Activated T-cell treated with anti-CD3 and anti-CD28 coated beads, Interleukin-2, amount 50 U/mL, for 24 hours (primary cell): ENCODE measurements at regions not wholly inside any gene's neighbourhood (a gene's known extent, or its start where the extent isn't known, plus 50 kb on each side); places are given as distances from the start of the nearest gene placed in this dataset.

Source experiments
- DNase-seq: peaks from one replicate; pipeline ENCODE4 v3.0.0-alpha.2; 2020
- H3K27ac Mint-ChIP-seq: 2 replicates; pipeline ENCODE4 v1.8.0; 2020; ENCODE audit warnings: mild to moderate bottlenecking, mixed read lengths
- H3K27me3 Mint-ChIP-seq: 2 replicates; pipeline ENCODE4 v1.8.0; 2020; ENCODE audit warnings: mixed read lengths
- H3K36me3 Mint-ChIP-seq: 2 replicates; pipeline ENCODE4 v1.8.0; 2020; ENCODE audit warnings: low read depth, mixed read lengths
- H3K4me1 Mint-ChIP-seq: 2 replicates; pipeline ENCODE4 v1.8.0; 2020; ENCODE audit warnings: low read depth, mixed read lengths
- H3K4me3 Mint-ChIP-seq: 2 replicates; pipeline ENCODE4 v1.8.0; 2020; ENCODE audit warnings: mild to moderate bottlenecking, moderate library complexity, mixed read lengths
- H3K9me3 Mint-ChIP-seq: 2 replicates; pipeline ENCODE4 v1.8.0; 2020; ENCODE audit warnings: mixed read lengths

- Mint-ChIP-seq H3K4me3 (no peak overlapping the region), H3K9me3 (peaks cover 6% of the 10 kb centered on the region), H3K4me1 (no peaks in the 10 kb centered on the region), H3K27me3 (no peaks in the 10 kb centered on the region), H3K27ac (no peak overlapping the region), H3K36me3 (no peaks in the 10 kb centered on the region)
- DNase-seq: no peak
Measured at GRCh38 chr4:66906314-66906713, 639.0 kb downstream of the CENPC start.

GRCh38 chr4:66899422-66900065 is 645.8 kb downstream of the CENPC start:
- Mint-ChIP-seq H3K4me3 (no peak overlapping the region), H3K27ac (no peak overlapping the region), H3K4me1 (no peaks in the 10 kb centered on the region), H3K9me3 (peaks cover 5% of the 10 kb centered on the region), H3K27me3 (no peaks in the 10 kb centered on the region), H3K36me3 (no peaks in the 10 kb centered on the region)
- DNase-seq: no peak

DNA sequence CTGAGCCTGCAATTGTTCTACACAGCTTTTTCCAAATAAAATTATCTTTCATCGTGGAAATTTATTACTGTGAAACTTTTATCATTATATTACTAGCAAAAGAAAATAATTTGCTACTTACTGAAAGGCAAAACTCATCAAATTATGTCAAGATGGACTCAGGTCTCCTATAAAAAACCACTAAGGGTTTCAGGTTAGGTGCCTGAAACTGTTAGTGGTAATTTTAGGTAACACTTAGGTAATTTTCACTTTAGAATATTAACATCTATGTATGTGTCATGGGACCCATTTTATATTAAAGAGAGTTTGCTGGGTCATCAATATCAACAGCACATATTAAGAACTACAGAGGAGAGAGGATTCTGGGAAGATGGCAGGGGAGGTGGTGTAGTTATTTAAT is 651.5 kb downstream of the CENPC start:
- DNase-seq: no peak
- H3K27me3 Mint-ChIP-seq: no peaks in the 10 kb centered on the region
- no peak overlapping the region for H3K27ac Mint-ChIP-seq
- peaks cover 9% of the 10 kb centered on the region for H3K9me3 Mint-ChIP-seq
- no peaks in the 10 kb centered on the region for H3K4me1 Mint-ChIP-seq
- H3K36me3 Mint-ChIP-seq: no peaks in the 10 kb centered on the region
- H3K4me3 Mint-ChIP-seq: no peak overlapping the region

DNA sequence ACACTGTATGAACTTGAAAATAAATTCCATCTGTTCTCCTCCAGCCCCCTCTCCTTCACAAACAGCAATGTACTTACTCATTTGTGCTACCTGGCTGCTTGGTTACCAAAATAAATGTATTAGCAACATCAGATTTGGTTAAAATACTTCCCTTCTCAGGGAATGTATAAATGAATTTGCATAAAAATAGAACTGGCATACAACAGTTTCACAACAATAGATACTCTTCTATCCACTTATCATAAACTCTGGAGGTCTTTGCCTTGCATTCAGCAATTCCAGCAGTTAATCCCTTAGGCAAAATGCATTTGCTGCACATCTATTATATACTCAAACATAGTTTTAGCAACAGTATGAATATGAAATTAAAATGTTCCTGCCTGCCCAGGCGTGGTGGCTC is 658.2 kb downstream of the CENPC start:
- no peak overlapping the region for H3K4me3 Mint-ChIP-seq
- no peak overlapping the region for H3K27ac Mint-ChIP-seq
- no peaks in the 10 kb centered on the region for H3K4me1 Mint-ChIP-seq
- DNase-seq: no peak
- no peaks in the 10 kb centered on the region for H3K27me3 Mint-ChIP-seq
- H3K36me3 Mint-ChIP-seq: no peaks in the 10 kb centered on the region
- H3K9me3 Mint-ChIP-seq: peaks cover 15% of the 10 kb centered on the region

- Mint-ChIP-seq H3K27ac (no peak overlapping the region), H3K9me3 (peaks cover 15% of the 10 kb centered on the region), H3K4me3 (no peak overlapping the region), H3K4me1 (no peaks in the 10 kb centered on the region), H3K36me3 (no peaks in the 10 kb centered on the region), H3K27me3 (no peaks in the 10 kb centered on the region)
- DNase-seq: no peak
Measured at GRCh38 chr4:66885501-66886165, 659.7 kb downstream of the CENPC start.

DNA sequence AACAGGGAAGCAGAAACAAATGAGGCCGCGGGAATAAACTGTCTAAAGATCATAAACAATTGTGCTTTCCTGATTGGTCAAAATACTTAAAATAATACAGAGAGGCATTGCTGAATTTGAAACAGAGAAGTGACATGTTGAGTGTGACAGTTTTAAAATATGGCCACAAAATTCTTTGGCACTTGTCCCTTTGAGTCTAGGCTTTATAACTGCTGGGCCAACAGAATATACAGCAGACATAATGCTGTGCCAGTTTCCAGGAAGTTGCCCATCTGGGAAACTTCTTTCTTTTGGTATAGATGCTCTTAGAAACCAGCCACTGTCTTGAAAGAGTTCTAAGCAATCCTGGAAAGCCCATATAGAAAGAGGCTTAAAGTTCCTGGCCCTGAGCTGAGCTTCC is 668.4 kb downstream of the CENPC start:
- Mint-ChIP-seq H3K36me3 (no peaks in the 10 kb centered on the region), H3K9me3 (peaks cover 9% of the 10 kb centered on the region), H3K27ac (no peak overlapping the region), H3K27me3 (no peaks in the 10 kb centered on the region), H3K4me1 (no peaks in the 10 kb centered on the region), H3K4me3 (no peak overlapping the region)
- no peak for DNase-seq

DNA sequence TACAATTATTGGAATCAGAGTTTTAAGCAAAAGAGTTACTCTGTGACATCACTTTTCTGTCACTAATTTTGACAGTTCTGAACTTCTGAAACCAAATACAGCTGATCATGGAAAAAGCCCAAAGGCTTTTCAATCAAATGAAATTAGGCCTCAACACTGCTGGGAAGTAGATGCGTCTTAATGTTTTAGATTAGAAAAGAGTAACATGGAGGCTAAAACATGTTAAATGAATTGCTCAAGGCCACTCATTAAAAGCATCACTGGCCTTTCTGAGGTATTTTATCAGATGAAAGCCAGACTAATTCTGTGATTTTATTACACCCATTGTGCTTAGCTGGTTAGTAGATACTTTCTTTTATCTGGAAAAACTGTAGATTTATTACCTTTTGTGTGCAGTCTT is 672.6 kb downstream of the CENPC start:
- H3K27ac Mint-ChIP-seq: no peak overlapping the region
- H3K9me3 Mint-ChIP-seq: peaks cover 9% of the 10 kb centered on the region
- H3K4me1 Mint-ChIP-seq: no peaks in the 10 kb centered on the region
- H3K27me3 Mint-ChIP-seq: no peaks in the 10 kb centered on the region
- H3K36me3 Mint-ChIP-seq: no peaks in the 10 kb centered on the region
- no peak overlapping the region for H3K4me3 Mint-ChIP-seq
- DNase-seq: no peak

GRCh38 chr4:66863481-66863880 is 681.8 kb downstream of the CENPC start:
- no peak for DNase-seq
- Mint-ChIP-seq H3K9me3 (peaks cover 6% of the 10 kb centered on the region), H3K27ac (no peak overlapping the region), H3K4me1 (no peaks in the 10 kb centered on the region), H3K36me3 (no peaks in the 10 kb centered on the region), H3K4me3 (no peak overlapping the region), H3K27me3 (no peaks in the 10 kb centered on the region)

DNA sequence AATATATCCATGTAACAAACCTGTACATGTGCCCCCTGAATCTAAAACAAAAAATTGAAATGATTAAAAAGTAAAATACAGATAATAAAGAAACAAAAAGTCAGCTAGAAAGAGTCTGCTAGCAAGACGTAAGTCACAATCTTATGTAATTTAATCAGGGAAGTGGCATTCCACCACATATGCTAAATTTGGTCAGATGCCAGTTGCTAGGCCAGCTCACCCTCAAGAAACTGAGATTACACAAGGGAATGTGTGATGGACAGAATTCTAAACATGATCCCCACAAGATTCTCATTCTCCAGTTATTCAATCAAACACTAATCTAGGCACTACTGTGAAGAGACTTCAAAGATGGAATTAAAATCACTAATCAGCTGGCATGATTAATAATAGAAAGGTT is 689.3 kb downstream of the CENPC start:
- Mint-ChIP-seq H3K27me3 (no peaks in the 10 kb centered on the region), H3K27ac (no peak overlapping the region), H3K4me1 (no peaks in the 10 kb centered on the region), H3K36me3 (no peaks in the 10 kb centered on the region), H3K9me3 (peaks cover 6% of the 10 kb centered on the region), H3K4me3 (no peak overlapping the region)
- no peak for DNase-seq

- H3K27ac Mint-ChIP-seq: no peak overlapping the region
- peaks cover 6% of the 10 kb centered on the region for H3K9me3 Mint-ChIP-seq
- no peaks in the 10 kb centered on the region for H3K27me3 Mint-ChIP-seq
- H3K36me3 Mint-ChIP-seq: no peaks in the 10 kb centered on the region
- no peak overlapping the region for H3K4me3 Mint-ChIP-seq
- H3K4me1 Mint-ChIP-seq: no peaks in the 10 kb centered on the region
- no peak for DNase-seq
Measured at GRCh38 chr4:66853845-66854244, 691.5 kb downstream of the CENPC start.

- Mint-ChIP-seq H3K4me3 (no peak overlapping the region), H3K9me3 (peaks cover 6% of the 10 kb centered on the region), H3K36me3 (no peaks in the 10 kb centered on the region), H3K4me1 (no peaks in the 10 kb centered on the region), H3K27me3 (no peaks in the 10 kb centered on the region), H3K27ac (no peak overlapping the region)
- no peak for DNase-seq
Measured at GRCh38 chr4:66852843-66853242, 692.5 kb downstream of the CENPC start.

- H3K27me3 Mint-ChIP-seq: no peaks in the 10 kb centered on the region
- H3K9me3 Mint-ChIP-seq: peaks cover 10% of the 10 kb centered on the region
- DNase-seq: no peak
- H3K4me1 Mint-ChIP-seq: no peaks in the 10 kb centered on the region
- no peaks in the 10 kb centered on the region for H3K36me3 Mint-ChIP-seq
- no peak overlapping the region for H3K27ac Mint-ChIP-seq
- no peak overlapping the region for H3K4me3 Mint-ChIP-seq
Measured at GRCh38 chr4:66849596-66849995, 695.7 kb downstream of the CENPC start.

GRCh38 chr4:66842724-66843088 is 702.6 kb downstream of the CENPC start:
- H3K4me1 Mint-ChIP-seq: no peaks in the 10 kb centered on the region
- no peaks in the 10 kb centered on the region for H3K36me3 Mint-ChIP-seq
- H3K4me3 Mint-ChIP-seq: no peak overlapping the region
- DNase-seq: no peak
- H3K27ac Mint-ChIP-seq: no peak overlapping the region
- H3K9me3 Mint-ChIP-seq: peaks cover 18% of the 10 kb centered on the region
- no peaks in the 10 kb centered on the region for H3K27me3 Mint-ChIP-seq

DNA sequence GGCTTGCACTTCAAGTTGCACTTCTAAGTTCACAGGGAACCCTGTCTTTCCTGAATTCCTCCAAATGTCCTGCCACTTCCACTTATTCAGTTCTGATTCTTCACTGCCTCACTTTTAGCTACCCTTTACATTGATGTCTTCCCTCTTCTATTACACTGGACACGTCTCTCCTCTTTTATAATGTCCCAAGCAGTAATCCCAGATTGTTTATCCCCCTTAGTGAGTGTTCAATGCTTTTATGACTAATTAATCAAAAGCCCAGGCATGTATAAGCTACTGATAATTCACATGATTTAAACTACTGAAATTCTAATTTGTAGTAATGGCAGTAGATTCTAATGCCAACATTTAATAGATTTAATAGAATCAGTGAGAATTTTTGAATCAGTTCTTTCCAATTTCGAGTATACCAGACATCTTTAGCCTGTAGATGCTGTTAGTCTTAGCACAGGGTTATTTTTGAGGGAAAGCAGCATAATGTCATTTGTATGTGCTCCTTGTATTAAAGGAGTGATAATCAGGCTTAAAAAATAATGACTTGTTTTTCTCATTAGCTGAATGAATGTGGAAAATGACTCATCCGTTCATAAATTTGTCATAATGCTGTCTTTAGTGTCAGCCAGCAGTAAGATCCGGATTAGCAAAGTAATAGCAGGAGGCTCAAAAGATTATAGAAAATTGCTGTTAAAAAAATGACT is 703.1 kb downstream of the CENPC start:
- Mint-ChIP-seq H3K4me1 (no peaks in the 10 kb centered on the region), H3K27me3 (no peaks in the 10 kb centered on the region), H3K27ac (no peak overlapping the region), H3K36me3 (no peaks in the 10 kb centered on the region), H3K9me3 (peaks cover 16% of the 10 kb centered on the region), H3K4me3 (no peak overlapping the region)
- no peak for DNase-seq

DNA sequence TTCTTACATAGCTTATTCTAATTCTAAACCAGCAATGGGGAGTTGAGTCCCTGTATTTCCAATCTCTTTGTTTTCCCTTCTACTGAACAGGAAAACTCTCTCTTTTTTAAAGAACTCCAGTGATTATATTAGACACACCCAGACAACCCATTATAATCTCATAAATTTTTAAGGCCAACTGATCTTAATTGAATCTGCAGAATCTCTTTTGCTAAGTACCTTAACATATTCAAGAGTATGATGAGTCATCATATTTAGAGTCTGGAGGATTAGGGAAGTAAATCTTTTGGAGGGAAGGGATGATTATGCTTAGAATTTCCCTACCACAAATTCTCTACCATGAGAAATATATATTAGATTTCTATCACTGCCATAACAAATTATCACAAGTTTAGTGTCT is 705.1 kb downstream of the CENPC start:
- H3K9me3 Mint-ChIP-seq: peaks cover 13% of the 10 kb centered on the region
- no peak overlapping the region for H3K27ac Mint-ChIP-seq
- H3K4me3 Mint-ChIP-seq: no peak overlapping the region
- no peaks in the 10 kb centered on the region for H3K27me3 Mint-ChIP-seq
- no peak for DNase-seq
- H3K36me3 Mint-ChIP-seq: no peaks in the 10 kb centered on the region
- H3K4me1 Mint-ChIP-seq: no peaks in the 10 kb centered on the region
